VCaP (cell line): ENCODE measurements at regions not wholly inside any gene's neighbourhood (a gene's known extent, or its start where the extent isn't known, plus 50 kb on each side); places are given as distances from the start of the nearest gene placed in this dataset.

Source experiments
- H3K27ac ChIP-seq: fragments of 450-650 bp; 2 replicates; pipeline ENCODE4 v1.5.1; 2017
- CTCF ChIP-seq: fragments of 450-650 bp; conservative IDR thresholded peaks from 2 replicates; pipeline ENCODE4 v1.5.1; 2017; ENCODE audit warnings: mild to moderate bottlenecking, moderate library complexity

- TF ChIP-seq CTCF, result no peak
- no peak overlapping the region for H3K27ac ChIP-seq
Observed at GRCh38 chr6:50608421-50608820, 104.9 kb upstream of the TFAP2D start.

GRCh38 chr6:50610562-50610961, 102.8 kb upstream of the TFAP2D start:
- no peak overlapping the region for H3K27ac ChIP-seq
- peak; percentile 36 for TF ChIP-seq CTCF

- no peak for TF ChIP-seq CTCF
- H3K27ac ChIP-seq, result no peak overlapping the region
Observed at GRCh38 chr6:50635429-50635828, 77.9 kb upstream of the TFAP2D start.

- TF ChIP-seq CTCF, result no peak
- H3K27ac ChIP-seq, result no peak overlapping the region
Observed at GRCh38 chr6:50637267-50637666, 76.1 kb upstream of the TFAP2D start.

- TF ChIP-seq CTCF, result no peak
- H3K27ac ChIP-seq, result no peak overlapping the region
Observed at GRCh38 chr6:50649086-50649485, 64.2 kb upstream of the TFAP2D start.

GRCh38 chr6:50653253-50653652, 60.1 kb upstream of the TFAP2D start:
- H3K27ac ChIP-seq, result no peak overlapping the region
- TF ChIP-seq CTCF, result no peak

GRCh38 chr6:50654155-50654554, 59.2 kb upstream of the TFAP2D start:
- TF ChIP-seq CTCF, result no peak
- no peak overlapping the region for H3K27ac ChIP-seq
